Hematopoietic multipotent progenitor cell treated with erythropoietin and hydrocortisone succinate and interleukin-3 and kit ligand, for 6 days (in vitro differentiated cells): ENCODE measurements at regions not wholly inside any gene's neighbourhood (a gene's known extent, or its start where the extent isn't known, plus 50 kb on each side); places are given as distances from the start of the nearest gene placed in this dataset.

ENCODE experiments used
- DNase-seq: peaks from one replicate; pipeline ENCODE4 v3.0.0-alpha.2; 2015

DNA sequence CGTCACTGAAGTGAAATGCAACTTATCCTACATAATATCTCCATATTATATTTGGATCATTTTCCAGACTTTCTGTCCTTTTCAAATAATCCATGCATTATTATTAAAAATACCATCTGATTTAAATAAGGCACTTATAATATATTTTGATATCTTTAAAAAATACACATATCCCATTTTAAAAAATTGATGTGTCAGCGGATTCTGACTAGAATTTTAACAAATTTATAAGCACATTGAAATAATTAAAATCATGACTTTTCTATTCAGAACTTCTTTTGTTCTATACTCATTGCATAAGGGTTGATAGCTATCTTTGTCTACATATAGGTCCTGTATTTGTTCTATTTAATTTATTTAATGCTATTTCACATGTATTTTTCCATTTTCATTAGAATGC is 199.0 kb upstream of the DSEL start:
- no peak for DNase-seq

- peak; percentile 11 for DNase-seq
Observed at GRCh38 chr18:67710639-67711038, 194.1 kb upstream of the DSEL start.

- DNase-seq = no peak
Observed at GRCh38 chr18:67705748-67706147, 189.2 kb upstream of the DSEL start.

DNA sequence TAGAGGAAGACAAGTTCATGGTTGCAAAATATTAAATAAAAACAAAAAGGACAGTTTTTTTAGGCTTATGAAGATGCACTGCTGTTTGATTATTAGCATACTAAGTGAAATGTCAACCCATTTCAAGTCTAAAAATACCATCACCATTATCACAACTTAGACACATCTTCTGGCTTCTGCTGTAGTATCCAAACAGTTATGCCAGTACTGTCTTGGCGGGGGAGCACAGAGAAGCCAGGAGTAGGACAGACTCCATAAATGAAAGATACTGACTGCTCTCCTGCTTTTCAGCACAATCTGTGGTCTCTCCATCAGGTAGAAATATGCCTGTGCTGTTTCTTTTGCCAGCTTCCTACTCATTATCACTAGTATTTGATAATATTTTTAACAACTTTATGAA is 179.2 kb upstream of the DSEL start:
- no peak for DNase-seq

DNA sequence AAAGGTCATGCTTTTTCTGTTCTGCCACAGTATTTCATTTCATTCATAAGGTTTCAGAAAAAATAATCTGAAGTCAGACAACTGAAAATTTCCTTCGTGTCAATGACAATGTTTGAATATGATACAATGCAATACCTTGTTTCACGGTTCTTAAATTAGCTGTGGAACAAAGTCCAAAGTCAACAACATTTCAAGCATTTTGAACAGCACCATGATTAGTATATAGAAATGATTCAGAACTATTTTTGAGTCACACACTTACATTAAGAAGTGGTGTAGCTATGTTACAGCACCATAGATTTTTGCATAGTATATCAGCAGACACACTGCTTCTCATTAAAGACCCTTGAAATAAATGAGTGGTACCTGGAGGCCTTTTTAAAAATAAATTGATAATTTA is 178.3 kb upstream of the DSEL start:
- no peak for DNase-seq

- DNase-seq = no peak
Observed at GRCh38 chr18:67692811-67693210, 176.3 kb upstream of the DSEL start.

GRCh38 chr18:67682516-67682915 is 166.0 kb upstream of the DSEL start:
- DNase-seq = no peak

- DNase-seq = no peak
Observed at GRCh38 chr18:67677489-67677888, 161.0 kb upstream of the DSEL start.

GRCh38 chr18:67672716-67673115 is 156.2 kb upstream of the DSEL start:
- DNase-seq = no peak

GRCh38 chr18:67672155-67672554 is 155.6 kb upstream of the DSEL start:
- DNase-seq = no peak

- no peak for DNase-seq
Observed at GRCh38 chr18:67670024-67670543, 153.6 kb upstream of the DSEL start.

GRCh38 chr18:67665266-67665665 is 148.7 kb upstream of the DSEL start:
- no peak for DNase-seq

DNA sequence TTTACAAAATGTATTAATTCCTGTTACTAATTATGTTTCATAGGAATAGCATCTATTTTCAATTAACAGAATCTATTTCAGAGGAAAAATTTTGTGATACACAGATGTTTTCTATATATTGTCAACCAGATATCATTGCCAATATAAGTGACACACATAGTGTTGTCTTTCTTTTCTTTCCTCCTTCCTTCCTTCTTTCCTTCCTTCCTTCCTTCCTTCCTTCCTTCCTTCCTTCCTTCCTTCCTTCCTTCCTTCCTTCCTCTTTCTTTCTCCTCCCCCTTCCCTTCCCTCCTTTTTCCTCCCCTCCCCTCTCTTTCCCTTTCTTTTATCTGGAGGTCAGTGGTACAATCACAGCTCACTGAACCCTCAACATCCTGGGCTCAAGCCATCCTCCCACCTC is 146.5 kb upstream of the DSEL start:
- no peak for DNase-seq

DNA sequence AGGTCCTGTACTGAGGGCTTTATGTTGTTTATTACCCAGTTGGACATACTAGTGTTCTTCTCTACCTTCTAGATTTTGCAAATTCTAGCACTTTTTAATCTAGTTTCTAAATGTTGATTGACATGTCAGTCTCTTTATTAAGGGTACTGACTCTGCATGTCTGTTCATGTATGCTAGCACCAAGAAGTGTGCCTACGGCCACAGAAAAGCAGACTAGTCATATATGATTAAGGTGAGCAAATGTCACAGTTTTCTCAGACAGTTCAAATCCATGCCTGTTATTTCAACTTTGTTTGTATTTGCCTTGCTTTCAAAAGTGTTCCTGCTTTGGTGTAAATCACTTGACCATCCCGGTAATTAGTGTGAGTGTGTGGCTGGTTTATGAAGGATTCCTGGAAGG is 145.0 kb upstream of the DSEL start:
- no peak for DNase-seq

GRCh38 chr18:67654101-67654500 is 137.6 kb upstream of the DSEL start:
- no peak for DNase-seq

DNA sequence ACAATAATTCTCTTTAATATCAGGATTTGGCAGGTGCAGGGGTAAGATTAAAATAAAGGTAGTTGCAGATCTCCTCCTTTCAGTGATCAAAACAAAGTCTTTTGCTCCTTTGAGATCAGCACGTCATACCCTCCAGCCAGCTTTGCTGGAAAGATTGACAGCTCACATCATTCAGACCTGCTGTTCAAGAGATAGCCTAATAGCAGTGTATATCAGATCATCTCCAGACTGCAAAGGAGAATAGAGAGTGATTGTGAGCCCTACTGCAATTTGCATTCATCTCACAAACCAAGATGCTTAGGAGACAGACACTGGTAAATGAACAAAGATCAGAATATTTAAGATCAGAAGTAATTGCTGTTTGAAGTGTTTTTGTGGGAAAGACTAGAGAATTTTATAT is 135.8 kb upstream of the DSEL start:
- no peak for DNase-seq

GRCh38 chr18:67651438-67651837 is 134.9 kb upstream of the DSEL start:
- no peak for DNase-seq

DNA sequence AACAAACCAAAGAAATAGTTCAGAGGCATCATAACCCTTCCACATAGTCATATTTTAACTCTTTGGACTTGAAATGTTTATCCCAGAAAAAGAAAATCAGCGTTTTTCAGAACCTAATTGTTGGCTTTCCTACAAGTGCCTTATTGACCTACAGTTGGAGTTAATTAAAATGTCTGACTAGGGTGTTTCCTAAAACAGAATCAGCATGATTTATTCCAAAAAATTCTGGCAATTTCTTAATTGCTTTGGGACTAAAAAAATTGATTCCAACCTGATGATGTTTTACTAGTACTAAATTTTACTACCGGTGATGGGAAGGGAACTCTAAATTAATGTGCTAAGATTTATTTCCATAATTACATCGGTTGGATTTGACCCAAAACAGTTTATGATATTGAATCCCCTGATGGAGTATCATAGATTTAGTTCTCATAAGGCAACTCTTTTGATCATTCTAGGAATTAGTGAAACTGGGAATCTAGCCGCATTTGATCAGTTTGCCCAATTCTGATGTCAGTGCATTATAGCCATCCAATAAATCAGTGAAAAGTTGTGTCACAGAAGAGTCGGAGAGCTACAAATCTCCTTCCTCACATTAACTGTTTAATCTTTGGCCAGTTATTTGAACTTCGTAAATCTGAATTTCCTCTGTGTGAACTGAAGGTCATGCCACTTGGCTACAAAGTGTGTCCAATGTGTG is 134.3 kb upstream of the DSEL start:
- DNase-seq = no peak

DNA sequence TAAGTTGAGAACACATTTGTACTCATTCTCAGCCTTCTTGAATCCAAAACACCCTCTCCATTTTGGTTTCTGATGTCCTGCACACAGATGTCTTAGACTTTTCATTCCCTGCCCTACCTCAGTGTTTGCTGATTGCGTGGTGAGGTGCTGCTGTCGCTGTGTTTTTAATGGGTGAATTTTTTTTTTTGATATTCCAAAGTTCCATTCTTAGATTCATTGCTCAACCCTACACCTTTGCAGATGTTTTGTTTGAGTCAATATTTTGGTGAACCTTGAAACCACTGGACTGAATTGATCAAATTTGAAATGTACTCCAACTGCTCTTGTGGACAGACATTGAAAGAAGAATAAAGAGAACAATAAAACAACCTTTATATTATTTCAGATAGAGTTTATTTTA is 130.4 kb upstream of the DSEL start:
- DNase-seq = no peak

DNA sequence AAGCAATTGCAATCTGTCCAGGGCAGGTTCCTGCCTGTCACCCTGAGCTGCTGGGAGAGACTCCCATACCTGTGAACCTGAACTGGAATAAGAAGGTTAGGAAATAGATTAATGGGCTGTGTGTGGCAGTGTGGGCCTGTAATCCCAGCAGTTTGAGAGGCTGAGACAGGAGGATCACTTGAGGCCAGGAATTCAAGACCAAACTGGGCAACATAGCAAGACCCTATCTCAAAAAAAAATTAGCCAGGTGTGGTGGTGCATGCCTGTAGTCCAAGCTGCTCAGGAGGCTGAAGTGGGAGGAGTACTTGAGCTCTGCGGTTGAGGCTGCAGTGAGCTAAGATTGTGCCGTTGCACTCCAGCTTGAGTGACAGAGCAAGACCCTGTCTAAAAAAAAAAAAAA is 127.7 kb upstream of the DSEL start:
- DNase-seq = no peak

GRCh38 chr18:67639872-67640271 is 123.4 kb upstream of the DSEL start:
- DNase-seq = no peak

DNA sequence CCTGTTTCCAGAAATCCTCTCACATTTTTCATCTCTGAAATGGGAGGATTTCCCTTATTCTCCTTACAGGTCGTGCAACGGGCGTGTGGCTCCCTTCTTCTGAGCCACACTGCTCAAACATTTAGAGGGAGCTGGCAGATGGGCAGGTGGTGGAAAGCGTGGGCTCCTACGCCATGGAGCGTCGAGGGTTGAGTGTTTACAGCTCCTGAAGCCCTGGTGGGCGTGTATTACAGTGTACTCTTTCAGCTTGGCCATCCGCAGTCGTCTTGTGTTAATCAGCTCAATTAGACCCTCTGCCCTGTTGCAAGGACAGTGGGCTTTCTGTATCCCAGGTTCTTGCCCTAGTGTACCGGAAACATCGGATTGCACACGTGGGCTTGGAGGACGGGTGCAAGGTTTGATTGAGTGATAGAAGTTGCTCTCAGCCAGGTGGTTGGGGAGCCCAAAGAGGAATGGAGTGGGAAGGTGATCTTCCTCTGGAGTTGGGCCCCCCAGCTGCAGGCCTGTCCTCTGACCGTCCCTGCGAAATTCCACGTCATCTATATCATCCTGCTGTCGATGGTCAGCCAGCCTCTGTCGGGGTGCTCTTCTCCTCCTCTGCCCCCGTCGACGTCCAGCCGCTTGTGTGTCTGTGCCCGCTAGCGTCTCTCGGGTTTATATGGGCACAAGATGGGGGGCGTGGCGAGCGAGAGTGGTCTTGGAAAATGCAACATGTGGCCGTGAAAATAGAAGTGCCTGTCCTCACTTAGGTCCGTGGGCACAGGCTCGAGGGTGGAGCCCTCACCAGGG is 120.3 kb upstream of the DSEL start:
- DNase-seq = no peak

DNA sequence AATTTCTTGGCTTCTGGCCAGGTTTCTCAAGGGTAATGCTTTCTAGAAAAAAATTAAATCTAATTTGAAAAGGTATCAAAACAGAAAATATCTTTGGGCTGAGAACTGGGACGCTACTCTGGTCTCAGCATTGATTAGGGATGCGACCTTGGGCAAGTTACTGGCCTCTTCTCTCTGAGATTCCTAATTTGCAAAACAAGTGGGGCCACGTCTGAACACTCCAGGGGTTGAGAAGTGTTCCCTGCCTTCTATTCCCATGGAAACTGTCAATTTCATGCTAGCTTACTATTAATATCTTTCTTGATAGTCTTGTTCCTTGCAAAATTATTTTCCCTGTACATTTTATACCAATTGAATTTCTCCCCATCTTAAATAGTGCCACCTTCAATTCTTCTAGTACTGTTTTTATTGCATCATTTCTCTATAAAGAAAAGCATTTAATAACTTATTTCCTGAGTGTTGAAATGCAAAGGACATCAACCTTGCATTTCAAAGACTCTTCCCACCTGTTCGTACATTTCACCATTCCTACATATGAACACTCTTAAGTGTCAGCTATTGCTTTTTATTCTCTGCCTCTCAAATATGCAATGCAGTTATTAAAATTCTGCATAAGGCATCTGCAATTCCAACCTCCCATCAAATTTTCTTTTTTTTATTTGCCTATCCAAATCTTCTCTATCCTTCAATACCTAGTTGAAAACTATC is 118.3 kb upstream of the DSEL start:
- no peak for DNase-seq

- no peak for DNase-seq
Observed at GRCh38 chr18:67633939-67634338, 117.4 kb upstream of the DSEL start.
